Body of pancreas (tissue), 4 donors: ENCODE measurements at regions not wholly inside any gene's neighbourhood (a gene's known extent, or its start where the extent isn't known, plus 50 kb on each side); places are given as distances from the start of the nearest gene placed in this dataset.
A peak's percentile ranks its signal among the peaks of the same experiment; 100 is the strongest.

ENCODE experiments used
- ATAC-seq: fragments of 150-250 bp; one replicate; pipeline ENCODE4 v1.9.1; 2016
- DNase-seq, 4 donors: peaks; one replicate each; pipeline ENCODE4 v3.0.0-alpha.2; 2019
- H3K27ac ChIP-seq, 4 donors: fragments of 200-600 bp; sonication (generic); 1 replicate in 3 of 4; 2 replicates in 1 of 4; pipeline versions ENCODE4 v1.5.1 to v1.6.1; 2016 to 2019; ENCODE audit warnings: mild to moderate bottlenecking in 1 of 4, mixed read lengths in 1 of 4, moderate library complexity in 1 of 4
- H3K27me3 ChIP-seq, 2 donors: fragments of 200-600 bp; sonication (generic); one replicate each; pipeline ENCODE4 v1.6.0; 2016; ENCODE audit warnings: mild to moderate bottlenecking in 1 of 2
- H3K36me3 ChIP-seq, 2 donors: fragments of 200-600 bp; sonication (generic); replicated peaks in 1 of 2; 2 replicates each; pipeline ENCODE4 v1.5.1; 2016; ENCODE audit warnings: low read depth in 2 of 2; ENCODE audit not compliant: insufficient read depth in 1 of 2
- H3K4me1 ChIP-seq: fragments of 200-600 bp; sonication (generic); one replicate; pipeline ENCODE4 v1.6.0; 2016
- H3K4me3 ChIP-seq, 2 donors: fragments of 200-600 bp; sonication (generic); 1 replicate in 1 of 2; 2 replicates in 1 of 2; pipeline ENCODE4 v1.5.1; 2016 to 2019
- H3K9me3 ChIP-seq, 3 donors: fragments of 200-600 bp; sonication (generic); 1 replicate in 2 of 3; 2 replicates in 1 of 3; pipeline ENCODE4 v1.5.1; 2016
- CTCF ChIP-seq, 7 experiments: fragments of 450-650 bp in 4 of 7; fragments of 200-600 bp in 3 of 7; sonication (generic) in 3 of 7; IDR thresholded peaks; one replicate each; pipeline ENCODE4 v1.5.1; 2016 to 2019; ENCODE audit warnings: antibody characterized with exemption in 7 of 7
- POLR2A ChIP-seq, 3 donors: fragments of 450-650 bp; IDR thresholded peaks; one replicate each; pipeline ENCODE4 v1.6.1; 2016; ENCODE audit warnings: antibody characterized with exemption in 3 of 3, mild to moderate bottlenecking in 2 of 3
- WGBS, 2 donors: methylation state at CpG; one replicate each; pipeline ENCODE4 v1.1.5; 2017; 5-methylcytosine and 5-hydroxymethylcytosine counted together
- intact Hi-C: fragments of 100-400 bp; cut with DNase I; formaldehyde crosslinking; loops from one replicate; pipeline ENCODE4 v1.15.1; 2023

DNA sequence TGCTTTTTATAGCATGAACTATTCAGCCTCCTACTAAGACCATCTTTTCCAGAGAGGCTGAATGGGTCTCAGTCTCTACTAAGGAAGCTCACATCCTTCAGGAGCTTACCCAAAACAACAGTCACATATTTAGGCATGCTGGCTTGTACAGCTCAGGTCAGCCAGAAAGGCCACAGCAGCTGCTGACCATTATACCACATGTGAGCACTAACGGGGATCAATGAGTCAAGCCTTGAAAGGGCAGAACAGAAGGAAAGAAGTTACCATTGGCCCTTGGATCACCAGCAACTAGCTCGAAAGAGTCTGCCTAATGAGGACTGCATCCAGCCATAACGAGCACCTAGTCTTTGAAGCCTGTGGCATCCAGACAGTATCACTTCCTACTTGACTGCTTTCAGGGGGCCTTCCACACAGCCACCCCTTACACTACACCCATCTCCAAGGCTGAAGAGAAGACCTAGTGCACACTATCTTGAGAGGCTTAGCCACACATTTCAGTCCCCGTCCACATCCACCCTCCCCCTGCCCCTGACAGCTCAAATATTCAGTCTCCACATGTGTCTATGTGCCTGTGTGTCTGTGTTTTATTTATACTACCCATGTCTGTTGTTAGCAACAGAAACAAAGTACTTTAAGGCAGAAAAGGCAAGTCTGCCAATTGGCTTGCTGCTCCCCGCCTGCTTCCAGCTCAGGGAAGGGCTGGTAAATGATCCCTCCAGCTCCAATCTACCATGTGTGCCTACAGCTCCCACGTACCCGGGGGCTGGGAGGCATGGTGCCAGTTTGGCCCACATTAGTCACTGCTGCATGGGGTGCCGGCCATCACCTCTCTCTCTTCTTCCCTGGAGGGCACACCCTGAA is 95.5 kb downstream of the RPL27A start:
- Histone ChIP-seq H3K9me3 (no peaks in the 10 kb centered on the region), H3K4me3 (no peak overlapping the region), H3K27me3 (no peaks in the 10 kb centered on the region), H3K36me3 (no peaks in the 10 kb centered on the region), H3K27ac (peak overlapping the region; percentile 9 to 58 (median 14)), H3K4me1 (peaks cover 55% of the 10 kb centered on the region)
- ATAC-seq (peak; percentile 71), DNase-seq (peak; percentile 32 to 50 (median 48))
- 52 to 70% methylated on average over 6 to 8 of the region's 8 CpGs for WGBS, 2 donors
- intact Hi-C loops, result no loop called here
- TF ChIP-seq CTCF (IDR thresholded peaks at IDR 0.05) (no peak), POLR2A (IDR thresholded peaks at IDR 0.05) (no peak)

GRCh38 chr11:8779107-8779506 is 96.5 kb downstream of the RPL27A start:
- ATAC-seq (no peak), DNase-seq (no peak)
- H3K4me3 ChIP-seq, result no peak overlapping the region
- WGBS, 2 donors, result 56 to 58% methylated on average over 4 of the region's 4 CpGs
- no peaks in the 10 kb centered on the region for H3K27me3 ChIP-seq
- no peaks in the 10 kb centered on the region for H3K36me3 ChIP-seq
- no peaks in the 10 kb centered on the region for H3K9me3 ChIP-seq
- H3K27ac ChIP-seq, result peak overlapping the region in 1 of 4 donors; percentile 58
- H3K4me1 ChIP-seq, result peaks cover 50% of the 10 kb centered on the region
- intact Hi-C loops, result no loop called here
- no peak for TF ChIP-seq POLR2A (IDR thresholded peaks at IDR 0.05)
- TF ChIP-seq CTCF (IDR thresholded peaks at IDR 0.05), result no peak

- H3K4me1 ChIP-seq, result peaks cover 43% of the 10 kb centered on the region
- intact Hi-C loops, result no loop called here
- H3K4me3 ChIP-seq, result no peak overlapping the region
- WGBS, 2 donors, result 96% methylated on average over 10 of the region's 10 CpGs
- no peaks in the 10 kb centered on the region for H3K9me3 ChIP-seq
- DNase-seq, result no peak
- no peak overlapping the region for H3K27ac ChIP-seq
- TF ChIP-seq POLR2A (IDR thresholded peaks at IDR 0.05) (no peak), CTCF (IDR thresholded peaks at IDR 0.05) (no peak)
- ATAC-seq, result no peak
- H3K36me3 ChIP-seq, result no peaks in the 10 kb centered on the region
- no peaks in the 10 kb centered on the region for H3K27me3 ChIP-seq
These were observed 97.1 kb downstream of the RPL27A start for GRCh38 chr11:8779732-8780131.

GRCh38 chr11:8784954-8785353 is 102.4 kb downstream of the RPL27A start:
- Histone ChIP-seq H3K27me3 (no peaks in the 10 kb centered on the region), H3K36me3 (no peaks in the 10 kb centered on the region), H3K9me3 (no peaks in the 10 kb centered on the region), H3K4me1 (peaks cover 28% of the 10 kb centered on the region), H3K4me3 (no peak overlapping the region), H3K27ac (no peak overlapping the region)
- 77 to 78% methylated on average over 6 of the region's 6 CpGs for WGBS, 2 donors
- DNase-seq (no peak), ATAC-seq (no peak)
- TF ChIP-seq POLR2A (IDR thresholded peaks at IDR 0.05) (no peak), CTCF (IDR thresholded peaks at IDR 0.05) (no peak)
- intact Hi-C loops, result no loop called here

GRCh38 chr11:8785457-8785856 is 102.9 kb downstream of the RPL27A start:
- intact Hi-C loops, result no loop called here
- no peaks in the 10 kb centered on the region for H3K27me3 ChIP-seq
- peaks cover 33% of the 10 kb centered on the region for H3K4me1 ChIP-seq
- DNase-seq (no peak), ATAC-seq (no peak)
- H3K36me3 ChIP-seq, result no peaks in the 10 kb centered on the region
- TF ChIP-seq CTCF (IDR thresholded peaks at IDR 0.05) (no peak), POLR2A (IDR thresholded peaks at IDR 0.05) (no peak)
- H3K27ac ChIP-seq, result no peak overlapping the region
- no peak overlapping the region for H3K4me3 ChIP-seq
- no peaks in the 10 kb centered on the region for H3K9me3 ChIP-seq
- WGBS, 2 donors, result 77 to 80% methylated on average over 3 of the region's 3 CpGs
